Ureter (tissue), 1 donor: ENCODE measurements at regions not wholly inside any gene's neighbourhood (a gene's known extent, or its start where the extent isn't known, plus 50 kb on each side); places are given as distances from the start of the nearest gene placed in this dataset.

Experiments
- DNase-seq: peaks from one replicate; pipeline ENCODE4 v3.0.0-alpha.2; 2020; ENCODE audit warnings: low spot score
- donor health status: DM: yes; HTN: yes; CAD: no.

GRCh38 chr5:165894916-165895315, 2389.5 kb downstream of the MAT2B start:
- no peak for DNase-seq

- DNase-seq, result no peak
Observed at GRCh38 chr5:165903835-165904234, 2387.6 kb upstream of the WWC1 start.

- DNase-seq, result no peak
Observed at GRCh38 chr5:165906871-165907270, 2384.6 kb upstream of the WWC1 start.

GRCh38 chr5:165913059-165913458, 2378.4 kb upstream of the WWC1 start:
- no peak for DNase-seq

GRCh38 chr5:165914456-165914855, 2377.0 kb upstream of the WWC1 start:
- no peak for DNase-seq

- DNase-seq, result no peak
Observed at GRCh38 chr5:165919196-165919595, 2372.2 kb upstream of the WWC1 start.

GRCh38 chr5:165920655-165921054, 2370.8 kb upstream of the WWC1 start:
- no peak for DNase-seq

GRCh38 chr5:165928971-165929370, 2362.5 kb upstream of the WWC1 start:
- no peak for DNase-seq

- DNase-seq, result no peak
Observed at GRCh38 chr5:165940541-165940940, 2350.9 kb upstream of the WWC1 start.

- DNase-seq, result no peak
Observed at GRCh38 chr5:165956854-165957253, 2334.6 kb upstream of the WWC1 start.

- DNase-seq, result no peak
Observed at GRCh38 chr5:165981671-165982070, 2309.8 kb upstream of the WWC1 start.

- DNase-seq, result no peak
Observed at GRCh38 chr5:165996201-165996875, 2295.1 kb upstream of the WWC1 start.

GRCh38 chr5:165999693-166000320, 2291.6 kb upstream of the WWC1 start:
- DNase-seq, result no peak

- DNase-seq, result no peak
Observed at GRCh38 chr5:166004006-166004405, 2287.4 kb upstream of the WWC1 start.

- DNase-seq, result no peak
Observed at GRCh38 chr5:166013415-166013814, 2278.0 kb upstream of the WWC1 start.

GRCh38 chr5:166014256-166014655, 2277.2 kb upstream of the WWC1 start:
- DNase-seq, result no peak

- DNase-seq, result no peak
Observed at GRCh38 chr5:166018716-166019115, 2272.7 kb upstream of the WWC1 start.

GRCh38 chr5:166022065-166022464, 2269.4 kb upstream of the WWC1 start:
- DNase-seq, result no peak

- no peak for DNase-seq
Observed at GRCh38 chr5:166024970-166025369, 2266.5 kb upstream of the WWC1 start.

- no peak for DNase-seq
Observed at GRCh38 chr5:166027582-166027981, 2263.9 kb upstream of the WWC1 start.

- DNase-seq, result no peak
Observed at GRCh38 chr5:166031926-166032325, 2259.5 kb upstream of the WWC1 start.

- DNase-seq, result no peak
Observed at GRCh38 chr5:166032601-166033000, 2258.8 kb upstream of the WWC1 start.

- DNase-seq, result no peak
Observed at GRCh38 chr5:166045961-166046360, 2245.5 kb upstream of the WWC1 start.

GRCh38 chr5:166046956-166047355, 2244.5 kb upstream of the WWC1 start:
- no peak for DNase-seq
